OCI-LY1 (cell line): ENCODE measurements at regions not wholly inside any gene's neighbourhood (a gene's known extent, or its start where the extent isn't known, plus 50 kb on each side); places are given as distances from the start of the nearest gene placed in this dataset.

Experiments used
- CTCF ChIP-seq: fragments of 200-600 bp; sonication (generic), shearing (Covaris generic); IDR thresholded peaks from 2 replicates; pipeline ENCODE4 v1.5.1; 2017; ENCODE audit warnings: mild to moderate bottlenecking, antibody characterized with exemption, low read length, moderate library complexity, mixed read lengths
- EZH2 ChIP-seq: fragments of 200-600 bp; sonication (generic), shearing (Covaris generic); IDR thresholded peaks from 2 replicates; pipeline ENCODE4 v1.8.0; 2017; ENCODE audit warnings: borderline replicate concordance, mixed run types, mild to moderate bottlenecking, antibody characterized with exemption, low read length, moderate library complexity, mixed read lengths

- TF ChIP-seq CTCF (no peak), EZH2 (no peak)
Measured at GRCh38 chr2:21710031-21710430, 586.3 kb downstream of the TDRD15 start.
